Lower leg skin (tissue), 3 donors: ENCODE measurements at regions not wholly inside any gene's neighbourhood (a gene's known extent, or its start where the extent isn't known, plus 50 kb on each side); places are given as distances from the start of the nearest gene placed in this dataset.

Experiments
- CTCF ChIP-seq, 3 donors: fragments of 450-650 bp; IDR thresholded peaks; one replicate each; pipeline ENCODE4 v1.5.1; 2016; ENCODE audit warnings: antibody characterized with exemption in 3 of 3, mild to moderate bottlenecking in 3 of 3, moderate library complexity in 2 of 3
- POLR2A ChIP-seq, 2 donors: fragments of 450-650 bp; IDR thresholded peaks; one replicate each; pipeline ENCODE4 v1.6.1; 2016 to 2017; ENCODE audit warnings: antibody characterized with exemption in 2 of 2, mild to moderate bottlenecking in 1 of 2, moderate library complexity in 1 of 2

GRCh38 chr16:86758932-86759331, 180.6 kb downstream of the FOXL1 start:
- TF ChIP-seq CTCF (IDR thresholded peaks at IDR 0.05) (no peak), POLR2A (IDR thresholded peaks at IDR 0.05) (no peak)
